ENCODE measurements at regions not wholly inside any gene's neighbourhood (a gene's known extent, or its start where the extent isn't known, plus 50 kb on each side); places are given as distances from the start of the nearest gene placed in this dataset.
"Not testable (repeated sequence)": the region's sequence is repeated elsewhere in the genome, so short reads cannot be mapped to it uniquely, and the experiment has no call there.

DNA sequence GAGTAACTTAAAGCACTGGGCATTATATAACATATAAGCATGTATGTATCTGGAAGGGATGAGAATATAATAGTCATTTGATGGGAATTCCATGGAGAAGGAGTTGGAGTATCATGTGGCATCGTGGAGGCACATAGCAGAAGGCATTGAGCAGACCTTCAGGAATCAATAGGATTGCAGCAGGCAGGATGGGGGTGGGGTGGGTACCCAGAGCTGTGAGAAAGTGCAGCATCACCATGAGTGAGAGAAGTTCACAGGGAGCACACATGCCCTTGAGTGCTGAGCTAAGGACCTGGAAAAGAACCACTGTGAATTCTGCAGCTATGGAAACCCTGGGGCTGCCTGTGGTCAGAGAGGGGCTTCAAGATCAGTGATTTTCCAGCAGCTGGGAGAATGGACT, 57.3 kb downstream of the MED10 start:
- DNase-seq (ENCODE audit: low spot score): no peak

GRCh38 chr5:6319116-6319515, 59.2 kb downstream of the MED10 start:
- no peak for DNase-seq (ENCODE audit: low spot score)

- DNase-seq (ENCODE audit: low spot score): no peak
Observed at GRCh38 chr5:6317116-6317798, 61.1 kb downstream of the MED10 start.

DNA sequence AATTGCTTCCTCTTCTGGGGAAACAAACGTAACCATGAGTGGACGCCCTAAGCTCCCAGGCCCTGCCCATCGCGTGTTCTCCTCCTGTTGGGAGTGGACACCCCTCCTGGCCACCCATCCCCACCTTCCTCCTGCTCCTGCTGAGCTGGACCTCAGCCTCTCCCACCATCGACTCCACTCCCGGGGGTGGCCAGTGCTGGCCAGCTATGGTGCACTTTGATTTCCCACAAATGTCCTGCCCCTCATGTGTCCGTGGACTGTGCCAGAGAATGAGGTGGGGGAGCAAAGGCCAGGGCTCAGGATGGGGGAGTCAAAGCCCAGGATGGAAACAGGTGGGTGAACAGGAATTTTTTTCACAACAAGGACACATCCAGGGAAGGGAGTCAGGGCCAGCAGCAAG, 62.8 kb downstream of the MED10 start:
- no peak for DNase-seq (ENCODE audit: low spot score)

DNA sequence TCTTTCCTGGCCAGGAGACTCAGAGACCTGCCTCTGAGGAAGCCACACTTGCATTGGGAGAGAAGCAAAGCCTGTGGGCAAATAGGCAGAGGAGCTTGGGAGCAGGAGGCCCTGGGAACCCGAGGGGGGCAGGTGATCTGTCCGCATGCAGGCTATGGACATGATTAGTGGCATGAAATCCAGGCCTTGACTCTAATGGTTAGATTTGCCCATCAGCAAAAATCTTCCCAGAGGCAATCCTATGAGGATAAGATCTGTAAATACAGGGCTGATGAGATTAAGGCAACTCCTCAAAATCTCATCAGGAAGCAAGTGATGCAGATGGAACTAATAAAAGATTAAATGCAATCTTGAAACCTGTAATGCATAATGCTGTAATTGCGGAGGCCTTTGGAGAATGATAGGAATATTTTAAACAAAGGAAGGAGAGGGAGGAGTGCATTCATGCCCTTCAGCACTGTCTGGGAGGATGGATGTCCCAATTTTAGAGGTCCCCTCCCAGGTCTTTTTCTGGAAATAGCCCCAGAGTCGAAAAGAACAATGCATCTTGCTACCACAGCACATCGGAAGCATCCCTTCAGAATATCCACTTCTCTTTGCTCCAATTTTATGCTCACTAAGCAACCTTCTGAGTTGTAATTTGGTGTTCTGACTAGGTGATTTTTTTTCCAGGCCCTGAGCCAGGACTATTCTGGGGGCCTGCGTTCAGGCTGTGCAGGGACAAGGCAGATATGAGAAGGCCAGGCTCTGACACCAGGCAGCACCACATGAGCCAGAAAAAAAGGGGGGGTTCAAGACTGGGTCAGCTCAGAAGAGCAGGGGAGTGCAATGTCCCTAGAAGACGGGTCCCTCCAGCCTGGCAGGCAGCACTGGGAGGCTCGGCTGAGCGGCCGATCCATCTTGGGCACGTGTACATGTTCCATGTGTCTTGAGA, 66.5 kb downstream of the MED10 start:
- DNase-seq (ENCODE audit: low spot score): no peak

DNA sequence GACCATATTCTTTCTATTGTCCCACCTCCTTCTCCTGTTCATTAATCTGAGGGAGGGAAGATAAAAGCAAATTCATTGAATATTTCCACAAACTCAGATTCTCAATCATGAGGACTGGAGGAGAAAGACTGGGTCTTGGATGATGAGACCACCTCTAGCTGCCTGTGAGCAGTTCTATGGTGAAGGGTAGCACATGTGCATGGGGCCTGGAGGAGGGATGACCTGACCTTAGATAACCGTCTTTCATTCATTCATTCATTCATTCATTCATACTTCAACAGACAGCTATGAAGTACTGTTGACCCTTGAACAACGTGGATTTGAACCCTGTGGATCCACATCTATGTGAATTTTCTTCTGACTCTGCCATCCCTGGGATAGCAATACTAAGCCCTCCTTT, 68.4 kb downstream of the MED10 start:
- DNase-seq (ENCODE audit: low spot score): no peak

- DNase-seq (ENCODE audit: low spot score): no peak
Observed at GRCh38 chr5:6308683-6309082, 69.7 kb downstream of the MED10 start.

GRCh38 chr5:6307304-6307703, 71.0 kb downstream of the MED10 start:
- no peak for DNase-seq (ENCODE audit: low spot score)

- no peak for DNase-seq (ENCODE audit: low spot score)
Observed at GRCh38 chr5:6305853-6306252, 72.5 kb downstream of the MED10 start.

- no peak for DNase-seq (ENCODE audit: low spot score)
Observed at GRCh38 chr5:6302684-6303083, 75.7 kb downstream of the MED10 start.

- no peak for DNase-seq (ENCODE audit: low spot score)
Observed at GRCh38 chr5:6302075-6302474, 76.3 kb downstream of the MED10 start.

DNA sequence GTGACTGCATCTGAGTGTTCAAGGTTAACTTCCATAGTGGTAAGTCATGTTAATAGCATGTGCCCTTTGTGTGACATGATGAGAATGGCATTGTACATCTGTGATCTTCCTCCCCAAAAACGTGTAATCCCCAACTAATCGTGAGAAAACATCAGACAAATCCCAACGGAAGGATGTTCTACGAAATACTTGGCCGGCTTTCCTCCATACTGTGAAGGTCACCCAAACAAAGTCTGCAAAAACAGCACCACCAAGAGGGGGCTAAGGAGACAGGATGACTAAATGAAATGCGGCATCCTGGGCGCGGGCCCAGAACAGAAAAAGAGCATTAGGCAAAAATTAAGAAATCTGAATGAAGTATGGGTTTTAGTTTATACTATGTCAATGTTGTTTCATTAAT, 81.8 kb downstream of the MED10 start:
- DNase-seq (ENCODE audit: low spot score): no peak

DNA sequence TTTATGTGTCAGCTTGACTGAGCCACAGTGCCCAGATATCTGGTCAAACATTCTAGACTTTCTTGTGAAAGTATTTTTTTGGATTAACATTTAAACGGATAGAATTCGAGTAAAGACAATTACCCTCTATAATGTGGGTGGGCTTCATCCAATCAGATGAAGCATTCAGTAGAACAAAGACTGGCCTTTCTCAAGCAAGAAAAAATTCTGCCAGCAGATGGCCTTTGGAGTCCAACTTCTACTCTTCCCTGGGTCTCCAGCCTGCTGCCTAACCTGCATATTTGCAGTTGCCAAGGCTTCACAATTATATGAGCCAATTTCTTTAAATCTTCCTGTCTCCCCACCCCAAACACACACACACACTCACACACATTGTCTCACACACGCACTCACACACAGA, 86.4 kb downstream of the MED10 start:
- DNase-seq (ENCODE audit: low spot score): peak; percentile 21

DNA sequence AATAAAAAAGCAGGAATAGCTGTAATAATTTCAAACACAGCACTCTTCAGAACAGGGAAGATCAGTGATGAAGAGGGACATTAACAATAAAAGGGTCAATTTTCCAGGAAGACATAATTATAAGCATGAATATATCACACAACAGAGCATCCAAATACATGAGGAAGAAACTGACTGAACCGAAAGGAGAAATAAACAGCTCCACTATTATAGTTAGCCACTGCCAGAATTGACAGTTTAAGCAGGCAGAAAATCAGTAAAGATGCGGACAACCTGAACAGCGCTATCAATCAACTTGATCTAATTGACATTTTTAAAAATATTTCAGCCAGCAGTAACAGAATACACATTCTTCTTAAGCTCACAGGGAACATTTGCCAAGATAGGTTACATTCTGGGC, 89.1 kb downstream of the MED10 start:
- DNase-seq (ENCODE audit: low spot score): no peak

GRCh38 chr5:6287176-6287575, 91.2 kb downstream of the MED10 start:
- DNase-seq (ENCODE audit: low spot score): no peak

DNA sequence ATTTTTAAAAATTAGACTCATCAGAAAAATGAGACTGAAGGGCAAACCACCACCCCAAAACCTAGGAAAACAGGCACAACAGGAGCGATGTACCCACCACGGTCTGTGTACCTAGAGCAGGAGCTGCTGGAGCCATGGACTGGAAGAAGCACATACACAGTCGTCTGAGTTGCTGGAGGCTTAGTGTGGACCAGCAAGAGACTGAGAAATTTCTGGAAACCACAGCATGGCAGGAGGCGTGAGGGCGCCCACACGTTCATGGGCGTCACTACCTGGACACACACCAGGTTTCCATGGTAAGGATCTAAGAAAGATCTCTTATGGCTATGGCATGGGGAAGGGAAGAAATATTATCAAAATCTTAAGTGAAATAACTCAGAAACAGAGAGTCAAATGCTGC, 91.9 kb downstream of the MED10 start:
- DNase-seq (ENCODE audit: low spot score): no peak

DNA sequence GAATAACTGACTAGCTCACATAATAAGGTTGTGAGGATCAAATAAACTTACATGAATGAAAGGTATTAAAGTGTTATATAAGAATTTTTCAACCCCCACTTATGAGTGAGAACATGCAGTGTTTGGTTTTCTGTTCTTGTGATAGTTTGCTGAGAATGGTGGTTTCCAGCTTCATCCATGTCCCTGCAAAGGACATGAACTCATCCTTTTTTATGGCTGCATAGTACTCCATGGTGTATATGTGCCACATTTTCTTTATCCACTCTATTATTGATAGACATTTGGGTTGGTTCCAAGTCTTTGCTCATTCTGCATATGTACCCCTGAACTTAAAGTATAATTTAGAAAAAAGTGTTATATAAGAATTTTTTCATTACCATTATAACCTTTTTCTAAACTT, 93.9 kb downstream of the MED10 start:
- DNase-seq (ENCODE audit: low spot score): not testable (repeated sequence)

- no peak for DNase-seq (ENCODE audit: low spot score)
Observed at GRCh38 chr5:6282352-6282751, 96.0 kb downstream of the MED10 start.

GRCh38 chr5:6281818-6282217, 96.5 kb downstream of the MED10 start:
- no peak for DNase-seq (ENCODE audit: low spot score)

DNA sequence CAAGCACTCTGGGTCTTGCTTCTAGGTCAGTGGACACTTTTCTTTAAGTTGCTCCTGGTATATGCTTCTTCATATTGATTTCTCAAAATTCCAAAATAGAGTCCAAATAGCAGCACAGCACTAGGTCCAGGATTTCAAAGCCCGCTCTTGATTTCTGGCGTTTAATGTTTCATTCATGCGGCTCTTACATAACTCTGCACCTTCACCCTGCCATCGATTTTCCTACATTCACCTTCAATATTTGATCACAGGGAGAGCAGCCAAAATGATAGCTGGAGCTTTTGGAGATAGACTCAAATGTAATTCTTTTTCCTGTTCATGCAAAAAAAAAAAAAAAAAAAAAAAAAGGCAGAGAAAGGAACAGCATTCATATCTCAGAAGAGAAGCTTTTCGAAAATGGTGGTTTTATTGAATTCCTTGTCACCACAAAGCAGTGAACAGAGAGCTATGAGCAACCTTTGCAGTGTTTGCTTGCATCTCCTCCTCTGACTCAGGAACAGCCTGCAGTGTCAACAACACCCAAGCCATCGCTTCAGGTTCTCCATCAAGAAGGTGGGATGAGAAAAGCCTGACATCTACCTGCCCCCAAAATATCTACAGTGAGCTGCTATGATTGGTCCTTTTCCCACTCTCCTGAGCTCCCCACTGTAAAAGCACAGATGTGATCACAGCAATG, 97.8 kb downstream of the MED10 start:
- DNase-seq (ENCODE audit: low spot score): no peak

- DNase-seq (ENCODE audit: low spot score): no peak
Observed at GRCh38 chr5:6279607-6280006, 98.7 kb downstream of the MED10 start.

- DNase-seq (ENCODE audit: low spot score): no peak
Observed at GRCh38 chr5:6274846-6275543, 103.4 kb downstream of the MED10 start.
